Trophoblast cell (in vitro differentiated cells and primary cell): ENCODE measurements at regions not wholly inside any gene's neighbourhood (a gene's known extent, or its start where the extent isn't known, plus 50 kb on each side); places are given as distances from the start of the nearest gene placed in this dataset.

Experiments used
- DNase-seq, 2 donors: peaks; one replicate each; pipeline ENCODE4 v3.0.0-alpha.2; 2016
- H2AFZ ChIP-seq: 2 replicates; pipeline ENCODE4 v1.6.1; 2013; ENCODE audit warnings: low read length, moderate library complexity, mild to moderate bottlenecking; ENCODE audit not compliant: insufficient read depth, poor library complexity
- H2AK5ac ChIP-seq: 2 replicates; pipeline ENCODE4 v1.6.1; 2013; ENCODE audit warnings: mild to moderate bottlenecking, low read length
- H2BK120ac ChIP-seq: 2 replicates; pipeline ENCODE4 v1.6.1; 2013; ENCODE audit warnings: low read length, mild to moderate bottlenecking, moderate library complexity; ENCODE audit not compliant: insufficient read depth, poor library complexity
- H2BK12ac ChIP-seq: 2 replicates; pipeline ENCODE4 v1.6.1; 2013; ENCODE audit warnings: mild to moderate bottlenecking, low read length, moderate library complexity
- H2BK5ac ChIP-seq: 2 replicates; pipeline ENCODE4 v1.6.1; 2013; ENCODE audit warnings: low read length, low read depth, moderate library complexity, mild to moderate bottlenecking; ENCODE audit not compliant: poor library complexity
- H3K14ac ChIP-seq: 2 replicates; pipeline ENCODE4 v1.6.1; 2013; ENCODE audit warnings: mild to moderate bottlenecking, low read length
- H3K18ac ChIP-seq: 2 replicates; pipeline ENCODE4 v1.6.1; 2013; ENCODE audit warnings: mild to moderate bottlenecking, low read length
- H3K23ac ChIP-seq: 2 replicates; pipeline ENCODE4 v1.6.1; 2013; ENCODE audit warnings: low read length
- H3K27ac ChIP-seq: 2 replicates; pipeline ENCODE4 v1.5.1; 2013; ENCODE audit warnings: low read depth, mild to moderate bottlenecking, inconsistent platforms, low read length, moderate library complexity
- H3K27me3 ChIP-seq: 2 replicates; pipeline ENCODE4 v1.6.1; 2013; ENCODE audit warnings: inconsistent platforms, mild to moderate bottlenecking, low read length, moderate library complexity; ENCODE audit not compliant: insufficient read depth
- H3K36me3 ChIP-seq, 2 experiments: 1 replicate in 1 of 2; 2 replicates in 1 of 2; pipeline ENCODE4 v1.6.1; 2013; ENCODE audit warnings: low read length in 2 of 2, mild to moderate bottlenecking in 2 of 2, moderate library complexity in 1 of 2; ENCODE audit not compliant: insufficient read depth in 2 of 2, control insufficient read depth in 1 of 2
- H3K4ac ChIP-seq: 2 replicates; pipeline ENCODE4 v1.6.1; 2013; ENCODE audit warnings: low read depth, mild to moderate bottlenecking, low read length, moderate library complexity
- H3K4me1 ChIP-seq, 2 experiments: 1 replicate in 1 of 2; 2 replicates in 1 of 2; pipeline ENCODE4 v1.6.1; 2013; ENCODE audit warnings: low read length in 2 of 2, mild to moderate bottlenecking in 2 of 2, moderate library complexity in 1 of 2; ENCODE audit not compliant: insufficient read depth in 2 of 2, control insufficient read depth in 1 of 2
- H3K4me2 ChIP-seq: 2 replicates; pipeline ENCODE4 v1.6.1; 2013; ENCODE audit warnings: inconsistent platforms, mild to moderate bottlenecking, low read length, moderate library complexity
- H3K4me3 ChIP-seq: 2 replicates; pipeline ENCODE4 v1.5.1; 2013; ENCODE audit warnings: mild to moderate bottlenecking, low read depth, low read length, inconsistent platforms
- H3K79me1 ChIP-seq: one replicate; pipeline ENCODE4 v1.6.1; 2013; ENCODE audit warnings: low read length
- H3K79me2 ChIP-seq: 2 replicates; pipeline ENCODE4 v1.6.1; 2013; ENCODE audit warnings: low read length, mild to moderate bottlenecking; ENCODE audit not compliant: control insufficient read depth, insufficient read depth, poor library complexity
- H3K9ac ChIP-seq: 2 replicates; pipeline ENCODE4 v1.6.1; 2013; ENCODE audit warnings: mild to moderate bottlenecking, low read length
- H3K9me3 ChIP-seq: 2 replicates; pipeline ENCODE4 v1.6.1; 2013; ENCODE audit warnings: low read depth, mild to moderate bottlenecking, control low read depth, inconsistent platforms, low read length; ENCODE audit not compliant: insufficient read depth
- H4K12ac ChIP-seq: 2 replicates; pipeline ENCODE4 v1.6.1; 2013; ENCODE audit warnings: low read depth, mild to moderate bottlenecking, low read length, moderate library complexity
- H4K8ac ChIP-seq: 2 replicates; pipeline ENCODE4 v1.6.1; 2013; ENCODE audit warnings: low read depth, mild to moderate bottlenecking, low read length, moderate library complexity
- H4K91ac ChIP-seq: one replicate; pipeline ENCODE4 v1.6.1; 2013; ENCODE audit warnings: low read depth, mild to moderate bottlenecking, low read length, moderate library complexity
- WGBS: extraction: QIAGEN DNeasy Blood & Tissue Kit; methylation state at CpG from one replicate; pipeline ENCODE4 v1.1.7; 2013; ENCODE audit warnings: missing lambda C conversion rate; ENCODE audit not compliant: insufficient read length, insufficient coverage; ENCODE audit errors: extremely low coverage; 5-methylcytosine and 5-hydroxymethylcytosine counted together

DNA sequence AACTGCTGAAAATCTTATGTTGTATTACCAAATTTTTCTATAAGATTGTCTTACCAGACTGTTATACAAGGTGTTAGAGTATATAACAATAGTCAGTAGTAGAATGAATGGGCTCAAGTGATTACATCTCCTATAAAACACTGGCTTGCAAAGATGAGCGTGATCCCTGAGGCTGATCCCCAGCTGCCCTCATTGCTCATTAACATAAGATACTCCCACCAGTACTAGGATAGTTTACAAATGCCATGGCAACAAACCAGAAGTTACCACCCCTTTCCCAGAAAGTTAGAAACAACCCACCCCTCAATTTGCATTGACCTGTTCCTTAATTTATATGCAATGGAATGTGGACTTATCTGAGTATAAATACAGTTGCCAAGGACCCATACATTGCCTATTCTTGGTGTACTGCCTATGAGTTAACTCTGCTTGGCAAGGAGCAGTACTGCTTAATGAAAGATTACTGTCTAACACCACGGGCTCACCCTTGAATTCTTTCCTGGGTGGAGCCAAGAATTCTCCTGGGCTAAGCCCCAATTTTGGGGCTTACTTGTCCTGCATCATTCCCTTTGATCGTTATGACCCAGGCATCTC is 252.8 kb upstream of the CHD6 start:
- Histone ChIP-seq H2BK5ac (no peak overlapping the region), H3K23ac (no peak overlapping the region), H3K9me3 (no peaks in the 10 kb centered on the region), H4K12ac (no peak overlapping the region), H3K4me3 (no peak overlapping the region), H3K36me3 (no peaks in the 10 kb centered on the region), H4K91ac (no peak overlapping the region), H2BK12ac (no peak overlapping the region), H4K8ac (no peak overlapping the region), H3K27ac (no peak overlapping the region), H3K79me1 (no peaks in the 10 kb centered on the region), H3K4me2 (no peak overlapping the region), H3K18ac (no peak overlapping the region), H3K79me2 (no peaks in the 10 kb centered on the region), H2AFZ (no peak overlapping the region), H3K9ac (no peak overlapping the region), H3K4me1 (no peaks in the 10 kb centered on the region), H2BK120ac (no peak overlapping the region), H3K14ac (no peak overlapping the region), H3K4ac (no peak overlapping the region), H2AK5ac (no peak overlapping the region), H3K27me3 (no peaks in the 10 kb centered on the region)
- DNase-seq, result peak in 1 of 2 donors; percentile 1
- WGBS, result no CpG with 5 or more reads among the region's 3 CpGs

DNA sequence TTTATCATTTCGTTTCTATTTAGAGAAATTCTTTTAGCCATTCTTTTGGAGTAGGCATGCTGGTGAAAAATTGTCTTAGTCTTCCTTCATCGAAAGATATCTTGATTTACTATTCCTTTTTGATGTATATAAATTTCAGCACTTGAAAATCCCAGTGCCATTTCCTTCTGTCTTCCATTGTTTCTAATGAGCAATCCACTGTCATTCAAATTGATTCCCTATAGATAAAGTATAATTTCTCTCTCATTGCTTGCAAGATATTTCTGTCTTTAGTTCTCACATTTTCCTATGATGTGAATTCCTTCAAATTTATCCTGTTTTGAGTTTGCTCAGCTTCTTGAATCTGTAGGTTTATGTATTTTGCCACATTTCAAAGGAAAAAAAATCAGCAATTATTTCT is 251.1 kb upstream of the CHD6 start:
- no peak overlapping the region for H3K27ac ChIP-seq
- H2BK120ac ChIP-seq, result no peak overlapping the region
- no peak overlapping the region for H3K18ac ChIP-seq
- H3K4me2 ChIP-seq, result no peak overlapping the region
- H4K12ac ChIP-seq, result no peak overlapping the region
- no CpG with 5 or more reads among the region's 2 CpGs for WGBS
- H3K36me3 ChIP-seq, result no peaks in the 10 kb centered on the region
- H3K4ac ChIP-seq, result no peak overlapping the region
- H3K27me3 ChIP-seq, result no peaks in the 10 kb centered on the region
- no peaks in the 10 kb centered on the region for H3K9me3 ChIP-seq
- H3K4me1 ChIP-seq, result no peaks in the 10 kb centered on the region
- H2BK5ac ChIP-seq, result no peak overlapping the region
- no peak for DNase-seq
- H3K14ac ChIP-seq, result no peak overlapping the region
- H2BK12ac ChIP-seq, result no peak overlapping the region
- no peak overlapping the region for H2AFZ ChIP-seq
- H3K79me2 ChIP-seq, result no peaks in the 10 kb centered on the region
- no peak overlapping the region for H4K8ac ChIP-seq
- no peak overlapping the region for H4K91ac ChIP-seq
- H3K9ac ChIP-seq, result no peak overlapping the region
- no peak overlapping the region for H3K23ac ChIP-seq
- H3K4me3 ChIP-seq, result no peak overlapping the region
- H2AK5ac ChIP-seq, result no peak overlapping the region
- H3K79me1 ChIP-seq, result no peaks in the 10 kb centered on the region

- WGBS, result no CpG with 5 or more reads among the region's 3 CpGs
- Histone ChIP-seq H3K4me1 (peaks cover 0 to 4% of the 10 kb centered on the region in 2 experiments), H3K36me3 (no peaks in the 10 kb centered on the region), H3K4ac (no peak overlapping the region), H3K79me1 (no peaks in the 10 kb centered on the region), H3K14ac (no peak overlapping the region), H4K12ac (no peak overlapping the region), H2BK5ac (no peak overlapping the region), H2BK12ac (no peak overlapping the region), H2AFZ (no peak overlapping the region), H3K27me3 (no peaks in the 10 kb centered on the region), H3K9ac (no peak overlapping the region), H4K8ac (no peak overlapping the region), H3K4me2 (no peak overlapping the region), H3K79me2 (no peaks in the 10 kb centered on the region), H3K23ac (no peak overlapping the region), H3K27ac (no peak overlapping the region), H2AK5ac (no peak overlapping the region), H3K18ac (no peak overlapping the region), H3K4me3 (no peak overlapping the region), H4K91ac (no peak overlapping the region), H2BK120ac (no peak overlapping the region), H3K9me3 (no peaks in the 10 kb centered on the region)
- no peak for DNase-seq
Observed at GRCh38 chr20:41865938-41866337, 247.8 kb upstream of the CHD6 start.

- no peak overlapping the region for H3K4me2 ChIP-seq
- no peak for DNase-seq
- no peak overlapping the region for H3K14ac ChIP-seq
- no peak overlapping the region for H3K18ac ChIP-seq
- no peak overlapping the region for H2BK5ac ChIP-seq
- H4K8ac ChIP-seq, result no peak overlapping the region
- no peak overlapping the region for H3K4ac ChIP-seq
- no peak overlapping the region for H3K23ac ChIP-seq
- no peak overlapping the region for H3K9ac ChIP-seq
- H3K79me2 ChIP-seq, result no peaks in the 10 kb centered on the region
- H2BK12ac ChIP-seq, result no peak overlapping the region
- H4K12ac ChIP-seq, result no peak overlapping the region
- H3K79me1 ChIP-seq, result no peaks in the 10 kb centered on the region
- no CpG with 5 or more reads among the region's 4 CpGs for WGBS
- H3K27ac ChIP-seq, result no peak overlapping the region
- H2AK5ac ChIP-seq, result no peak overlapping the region
- peaks cover 0 to 4% of the 10 kb centered on the region in 2 experiments for H3K4me1 ChIP-seq
- no peak overlapping the region for H2BK120ac ChIP-seq
- no peak overlapping the region for H2AFZ ChIP-seq
- no peak overlapping the region for H3K4me3 ChIP-seq
- no peaks in the 10 kb centered on the region for H3K36me3 ChIP-seq
- no peaks in the 10 kb centered on the region for H3K27me3 ChIP-seq
- H4K91ac ChIP-seq, result no peak overlapping the region
- no peaks in the 10 kb centered on the region for H3K9me3 ChIP-seq
Observed at GRCh38 chr20:41862476-41862875, 244.3 kb upstream of the CHD6 start.
